ENCODE measurements at regions not wholly inside any gene's neighbourhood (a gene's known extent, or its start where the extent isn't known, plus 50 kb on each side); places are given as distances from the start of the nearest gene placed in this dataset.
"Not testable (repeated sequence)": the region's sequence is repeated elsewhere in the genome, so short reads cannot be mapped to it uniquely, and the experiment has no call there.

DNA sequence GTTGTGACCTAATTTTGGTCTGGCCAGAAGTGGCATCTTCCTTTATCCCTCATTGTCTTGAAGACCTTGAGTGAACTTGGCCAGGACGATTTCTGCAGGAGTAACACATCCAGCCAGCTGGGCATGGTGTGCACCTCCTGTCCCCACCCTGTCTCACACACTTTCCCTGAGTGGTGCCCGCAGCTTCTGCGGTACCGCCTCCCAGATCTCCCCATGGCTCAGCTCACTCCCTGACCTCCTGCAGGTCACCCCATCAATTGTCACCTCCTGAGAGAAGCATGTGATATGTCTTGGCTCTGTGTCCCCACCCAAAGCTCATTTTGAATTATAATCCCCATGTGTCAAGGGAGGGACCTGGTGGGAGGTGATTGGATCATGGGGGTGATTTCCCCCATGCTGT is 50.2 kb upstream of the TP53I11 start:
- DNase-seq (ENCODE audit: low read depth): no peak
- H3K4me3 ChIP-seq (ENCODE audit: control insufficient read depth, low read depth, low read length): no peak overlapping the region
- TF ChIP-seq, protein P1, sequence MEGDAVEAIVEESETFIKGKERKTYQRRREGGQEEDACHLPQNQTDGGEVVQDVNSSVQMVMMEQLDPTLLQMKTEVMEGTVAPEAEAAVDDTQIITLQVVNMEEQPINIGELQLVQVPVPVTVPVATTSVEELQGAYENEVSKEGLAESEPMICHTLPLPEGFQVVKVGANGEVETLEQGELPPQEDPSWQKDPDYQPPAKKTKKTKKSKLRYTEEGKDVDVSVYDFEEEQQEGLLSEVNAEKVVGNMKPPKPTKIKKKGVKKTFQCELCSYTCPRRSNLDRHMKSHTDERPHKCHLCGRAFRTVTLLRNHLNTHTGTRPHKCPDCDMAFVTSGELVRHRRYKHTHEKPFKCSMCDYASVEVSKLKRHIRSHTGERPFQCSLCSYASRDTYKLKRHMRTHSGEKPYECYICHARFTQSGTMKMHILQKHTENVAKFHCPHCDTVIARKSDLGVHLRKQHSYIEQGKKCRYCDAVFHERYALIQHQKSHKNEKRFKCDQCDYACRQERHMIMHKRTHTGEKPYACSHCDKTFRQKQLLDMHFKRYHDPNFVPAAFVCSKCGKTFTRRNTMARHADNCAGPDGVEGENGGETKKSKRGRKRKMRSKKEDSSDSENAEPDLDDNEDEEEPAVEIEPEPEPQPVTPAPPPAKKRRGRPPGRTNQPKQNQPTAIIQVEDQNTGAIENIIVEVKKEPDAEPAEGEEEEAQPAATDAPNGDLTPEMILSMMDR (IDR thresholded peaks at IDR 0.05; ENCODE audit: control insufficient read depth, insufficient read depth, low read depth, low read length, missing control alignments): no peak

DNA sequence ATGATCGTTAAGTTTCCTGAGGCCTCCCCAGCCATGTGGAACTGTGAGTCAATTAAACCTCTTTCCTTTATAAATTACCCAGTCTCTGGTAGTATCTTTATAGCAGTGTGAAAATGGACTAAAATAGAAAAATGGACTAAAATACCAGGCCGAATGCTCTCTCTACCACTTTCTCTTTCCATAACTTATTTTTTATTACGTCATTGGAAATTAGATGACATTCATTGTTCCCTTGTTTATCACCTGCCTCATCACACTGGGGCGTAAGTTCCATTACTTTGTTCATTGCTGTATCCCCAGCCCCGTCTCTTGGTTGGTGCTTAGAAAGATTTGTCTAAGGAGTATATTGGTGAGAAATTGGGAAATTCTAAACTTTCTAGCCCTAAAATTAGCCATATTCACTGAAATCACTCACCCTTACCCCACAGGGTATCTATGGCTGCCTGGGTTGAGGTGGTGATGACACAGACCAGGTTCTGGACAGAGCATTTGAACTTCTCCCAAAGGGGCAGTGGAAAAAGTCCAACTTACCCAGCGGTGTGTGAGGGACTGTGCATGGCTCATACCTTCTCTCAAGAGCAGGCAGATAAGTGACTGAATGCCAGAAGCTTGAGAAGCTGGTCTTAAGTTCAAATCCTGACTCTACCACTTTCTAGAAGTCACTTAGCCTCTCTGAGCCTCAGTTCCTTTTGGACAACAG is 50.9 kb upstream of the TP53I11 start:
- H3K4me3 ChIP-seq (ENCODE audit: control insufficient read depth, low read depth, low read length): no peak overlapping the region
- TF ChIP-seq, protein P1 (IDR thresholded peaks at IDR 0.05; ENCODE audit: control insufficient read depth, insufficient read depth, low read depth, low read length, missing control alignments): no peak
- DNase-seq (ENCODE audit: low read depth): no peak

DNA sequence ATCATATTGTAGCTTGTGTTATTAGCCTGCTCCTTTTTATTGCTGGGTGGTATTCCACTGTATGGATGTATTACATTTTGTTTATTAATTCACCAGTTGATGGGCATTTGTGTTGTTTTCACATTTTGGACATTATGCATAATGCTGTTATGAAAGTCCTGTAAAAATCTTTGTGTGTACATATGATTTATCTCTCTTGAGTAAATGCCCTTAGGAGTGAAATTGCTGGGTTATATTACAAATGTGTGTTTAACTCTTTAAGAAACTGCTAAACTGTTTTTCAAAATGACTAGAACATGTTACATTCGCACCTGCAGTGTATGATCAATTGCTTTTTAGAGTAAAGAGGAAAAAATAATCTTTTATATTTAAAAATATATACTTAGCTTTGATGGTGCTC is 54.4 kb upstream of the TP53I11 start:
- H3K4me3 ChIP-seq (ENCODE audit: control insufficient read depth, low read depth, low read length): no peak overlapping the region
- DNase-seq (ENCODE audit: low read depth): no peak
- TF ChIP-seq, protein P1 (IDR thresholded peaks at IDR 0.05; ENCODE audit: control insufficient read depth, insufficient read depth, low read depth, low read length, missing control alignments): no peak

DNA sequence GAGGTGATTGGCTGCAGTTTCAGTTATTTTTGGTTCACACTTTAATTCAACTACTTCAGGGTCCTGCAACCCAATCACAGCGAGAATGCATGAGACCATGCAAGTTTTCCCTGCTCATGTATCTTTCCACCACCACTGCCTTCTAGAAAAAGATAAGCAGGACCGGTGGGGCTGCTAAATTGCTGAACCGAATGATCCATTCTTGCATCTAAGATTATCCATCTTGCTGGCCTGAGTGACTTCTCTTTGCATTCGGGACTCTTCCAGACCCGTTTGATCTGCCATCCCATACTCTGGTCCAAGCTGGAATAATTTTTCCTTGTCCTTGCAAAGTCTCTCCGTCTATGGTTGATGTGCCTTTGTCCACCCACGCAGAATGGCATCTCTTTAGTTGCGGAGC is 56.3 kb upstream of the TP53I11 start:
- TF ChIP-seq, protein P1 (IDR thresholded peaks at IDR 0.05; ENCODE audit: control insufficient read depth, insufficient read depth, low read depth, low read length, missing control alignments): no peak
- H3K4me3 ChIP-seq (ENCODE audit: control insufficient read depth, low read depth, low read length): no peak overlapping the region
- DNase-seq (ENCODE audit: low read depth): no peak

DNA sequence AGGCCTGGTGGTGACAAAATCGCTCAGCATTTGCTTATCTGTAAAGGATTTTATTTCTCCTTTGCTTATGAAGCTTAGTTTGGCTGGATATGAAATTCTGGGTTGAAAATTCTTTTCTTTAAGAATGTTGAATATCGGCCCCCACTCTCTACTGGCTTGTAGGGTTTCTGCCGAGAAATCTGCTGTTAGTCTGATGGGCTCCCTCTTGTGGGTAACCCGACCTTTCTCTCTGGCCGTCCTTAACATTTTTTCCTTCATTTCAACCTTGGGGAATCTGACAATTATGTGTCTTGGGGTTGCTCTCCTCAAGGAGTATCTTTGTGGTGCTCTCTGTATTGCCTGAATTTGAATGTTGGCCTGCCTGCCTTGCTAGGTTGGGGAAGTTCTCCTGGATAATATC is 65.3 kb upstream of the TP53I11 start:
- H3K4me3 ChIP-seq (ENCODE audit: control insufficient read depth, low read depth, low read length); DNase-seq (ENCODE audit: low read depth): not testable (repeated sequence)

DNA sequence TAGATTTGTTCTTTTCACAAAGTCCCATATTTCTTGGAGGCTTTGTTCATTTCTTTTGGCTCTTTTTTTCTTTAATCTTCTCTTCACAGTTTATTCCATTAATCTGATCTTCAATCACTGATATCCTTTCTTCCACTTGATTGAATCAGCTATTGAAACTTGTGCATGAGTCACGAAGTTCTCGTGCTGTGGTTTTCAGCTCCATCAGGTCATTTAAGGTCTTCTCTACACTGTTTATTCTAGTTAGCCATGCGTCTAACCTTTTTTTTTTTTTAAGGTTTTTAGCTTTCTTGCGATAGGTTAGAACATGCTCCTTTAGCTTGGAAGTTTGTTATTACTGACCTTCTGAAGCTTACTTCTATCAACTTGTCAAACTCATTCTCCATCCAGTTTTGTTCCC is 65.8 kb upstream of the TP53I11 start:
- not testable (repeated sequence) for H3K4me3 ChIP-seq (ENCODE audit: control insufficient read depth, low read depth, low read length); DNase-seq (ENCODE audit: low read depth)

DNA sequence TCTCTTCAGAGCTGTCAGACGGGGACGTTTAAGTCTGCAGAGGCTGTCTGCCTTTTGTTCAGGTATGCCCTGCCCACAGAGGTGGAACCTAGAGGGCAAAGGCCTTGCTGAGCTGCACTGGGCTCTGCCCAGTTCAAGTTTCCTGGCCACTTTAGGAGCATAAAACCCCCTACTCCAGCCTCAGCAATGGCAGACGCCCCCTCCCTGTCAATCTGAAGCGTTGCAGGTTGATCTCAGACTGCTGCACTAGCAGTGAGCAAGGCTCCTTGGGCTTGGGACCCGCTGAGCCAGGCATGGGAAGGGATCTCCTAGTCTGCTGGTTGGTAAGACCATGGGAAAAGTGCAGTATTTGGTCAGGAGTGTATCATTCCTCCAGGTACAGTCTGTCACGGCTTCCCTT is 66.6 kb upstream of the TP53I11 start:
- DNase-seq (ENCODE audit: low read depth): no peak
- TF ChIP-seq, protein P1 (IDR thresholded peaks at IDR 0.05; ENCODE audit: control insufficient read depth, insufficient read depth, low read depth, low read length, missing control alignments): no peak

DNA sequence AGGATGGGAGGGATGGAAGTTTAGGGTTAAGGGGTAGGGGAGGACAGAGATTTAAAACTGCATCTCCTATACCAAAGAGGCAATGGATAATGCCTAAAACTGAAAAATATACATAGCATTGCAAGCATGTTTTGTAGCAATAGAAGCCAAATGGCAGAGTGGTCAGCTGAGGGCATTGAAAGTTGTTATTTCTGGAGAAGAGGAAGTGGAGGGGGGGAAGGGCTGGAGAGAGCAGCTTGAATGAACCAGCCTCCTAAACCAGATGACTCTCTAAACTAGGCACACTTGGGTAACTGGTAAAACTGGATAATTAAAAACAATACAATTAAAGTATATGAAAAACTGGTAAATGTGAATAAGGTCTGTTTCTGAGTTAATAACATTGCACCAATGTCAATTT is 70.3 kb upstream of the TP53I11 start:
- no peak for DNase-seq (ENCODE audit: low read depth)
- TF ChIP-seq, protein P1 (IDR thresholded peaks at IDR 0.05; ENCODE audit: control insufficient read depth, insufficient read depth, low read depth, low read length, missing control alignments): no peak

More for the DNA sequence above, 66.6 kb upstream of the TP53I11 start:
- H3K4me3 ChIP-seq (ENCODE audit: control insufficient read depth, low read depth, low read length): no peak overlapping the region

More for the DNA sequence above, 70.3 kb upstream of the TP53I11 start:
- no peak overlapping the region for H3K4me3 ChIP-seq (ENCODE audit: control insufficient read depth, low read depth, low read length)

All from AG09309 (cell line).